ENCODE measurements at regions not wholly inside any gene's neighbourhood (a gene's known extent, or its start where the extent isn't known, plus 50 kb on each side); places are given as distances from the start of the nearest gene placed in this dataset.
A peak's percentile ranks its signal among the peaks of the same experiment; 100 is the strongest.

DNA sequence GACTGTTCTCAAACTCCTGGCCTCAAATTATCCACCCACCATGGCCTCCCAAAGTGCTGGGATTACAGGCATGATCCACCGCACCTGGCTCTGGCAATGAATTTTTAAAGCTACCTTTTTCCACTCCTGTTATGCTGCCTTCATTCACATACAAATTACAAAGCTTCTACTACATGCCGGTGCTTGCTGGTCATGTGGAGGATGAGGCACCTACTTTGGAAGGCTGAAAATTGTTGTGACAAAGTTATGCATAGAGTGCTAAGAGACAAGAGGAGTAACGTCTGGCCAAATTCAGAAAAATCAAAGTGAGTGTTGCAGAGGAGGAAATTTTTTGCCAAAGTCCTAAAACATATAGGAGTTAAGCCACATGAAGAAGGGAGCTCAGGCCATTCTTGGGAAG is 191.7 kb upstream of the PPFIA2 start:
- no peak for DNase-seq

DNA sequence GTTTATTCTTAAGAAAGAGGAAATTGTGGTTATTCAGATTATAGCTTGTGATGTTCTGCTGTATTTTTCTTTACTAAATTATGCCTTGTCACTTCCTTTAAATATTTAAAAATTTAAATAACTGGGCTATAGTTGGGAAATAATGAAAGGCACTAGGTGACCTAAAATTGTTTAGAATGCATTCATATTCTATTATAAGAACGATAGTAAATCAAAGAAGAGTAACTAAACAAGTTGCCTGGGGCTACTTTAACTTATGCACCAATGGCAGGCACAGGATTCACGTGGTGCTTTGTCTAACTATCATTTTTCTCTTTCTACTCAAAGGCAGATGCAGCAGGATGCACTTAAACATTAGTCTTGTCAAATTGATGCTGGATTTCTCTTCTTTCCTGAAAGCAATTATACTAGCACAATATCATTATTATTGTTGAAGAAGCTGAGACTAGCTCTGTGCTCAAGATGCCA is 190.7 kb upstream of the PPFIA2 start:
- DNase-seq = no peak

DNA sequence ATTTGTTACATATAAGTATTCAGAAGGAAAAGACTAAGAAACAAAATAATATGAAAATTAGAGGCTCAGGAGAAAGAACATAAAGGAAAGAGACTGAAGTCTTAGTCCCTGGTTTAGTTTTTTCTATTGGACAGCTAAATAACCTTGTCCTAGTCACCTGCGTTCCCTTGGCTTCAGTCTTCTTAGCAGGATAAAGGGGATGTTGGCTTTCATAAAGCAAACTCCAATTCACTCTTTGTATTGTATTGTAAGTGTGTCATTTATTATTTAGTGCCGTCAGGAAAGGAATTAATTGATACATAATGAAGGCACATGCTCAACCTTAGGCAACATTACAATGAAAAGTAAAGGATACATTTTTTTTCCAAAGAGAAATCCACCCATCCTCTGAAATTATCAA is 190.3 kb upstream of the PPFIA2 start:
- no peak for DNase-seq

DNA sequence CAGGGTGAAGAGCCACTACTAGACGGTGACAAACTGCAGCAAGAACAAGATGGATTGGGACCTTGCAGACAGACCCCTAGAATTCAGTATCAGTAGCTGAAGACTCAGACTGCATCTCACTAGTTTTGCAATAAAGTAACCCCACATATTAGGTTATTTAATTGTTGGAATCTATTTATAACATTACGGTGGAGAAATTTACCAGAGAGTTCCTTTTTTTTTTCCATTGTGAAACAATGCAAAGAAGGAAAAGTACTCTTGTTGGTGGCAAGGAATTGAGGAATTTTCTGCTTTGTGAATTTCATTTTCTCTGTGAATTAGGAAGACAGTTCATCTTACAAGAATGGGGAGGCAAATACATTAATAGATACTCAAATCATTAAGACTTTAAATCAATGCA is 185.7 kb upstream of the PPFIA2 start:
- no peak for DNase-seq

DNA sequence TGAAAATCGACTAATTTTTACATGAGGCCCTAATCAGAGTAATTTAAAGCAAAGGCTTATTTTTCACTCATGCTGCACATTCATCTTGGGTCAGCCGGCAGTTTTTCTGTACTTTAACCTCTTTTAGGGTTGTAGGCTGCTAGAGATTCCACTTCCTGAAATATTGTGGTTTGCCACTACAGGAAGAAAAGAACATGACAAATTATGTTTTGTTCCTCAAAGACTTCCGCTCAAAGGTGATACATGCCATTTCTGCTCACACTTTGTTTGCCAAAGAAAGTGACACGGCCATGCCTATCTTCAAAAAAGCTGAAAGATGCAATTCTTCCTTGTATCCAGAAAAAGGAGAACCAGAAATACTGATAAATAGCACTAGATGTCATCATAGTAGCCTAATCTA is 183.4 kb upstream of the PPFIA2 start:
- DNase-seq = peak; percentile 3

DNA sequence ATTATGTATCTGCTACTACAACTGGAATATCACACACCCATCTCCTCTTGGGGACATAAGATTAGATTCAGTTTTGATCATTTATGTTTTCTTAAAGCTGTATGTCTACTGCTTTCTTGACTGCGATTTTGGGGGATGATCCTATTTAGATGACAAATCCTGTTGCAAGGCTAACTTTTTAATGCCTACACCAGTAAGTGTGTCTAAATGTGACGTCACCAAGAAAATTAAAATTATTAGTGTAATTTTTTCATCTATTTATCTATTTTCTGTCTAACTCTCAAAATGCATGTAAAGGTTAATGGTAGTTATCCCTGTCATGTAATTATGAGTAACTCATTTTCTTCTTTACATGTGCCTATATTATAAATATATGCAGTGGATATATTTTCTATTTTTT is 170.9 kb upstream of the PPFIA2 start:
- no peak for DNase-seq

DNA sequence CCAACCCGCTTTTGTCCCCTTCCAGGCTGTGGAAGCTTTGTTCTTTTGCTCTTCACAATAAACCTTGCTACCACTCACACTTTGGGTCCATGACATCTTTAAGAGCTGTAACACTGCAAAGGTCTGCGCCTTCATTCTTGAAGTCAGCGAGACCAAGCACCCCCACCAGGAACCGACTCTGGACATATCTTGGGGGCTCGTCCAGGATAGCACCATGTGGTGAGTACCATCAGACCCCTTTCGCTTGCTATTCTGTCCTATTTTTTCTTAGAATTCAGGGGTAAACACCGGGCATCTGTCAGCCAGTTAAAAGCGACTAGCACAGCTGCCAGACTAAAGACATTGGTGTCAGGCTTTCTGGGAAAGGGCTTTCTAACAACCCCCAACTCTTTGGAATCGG is 137.6 kb upstream of the PPFIA2 start:
- DNase-seq = no peak

DNA sequence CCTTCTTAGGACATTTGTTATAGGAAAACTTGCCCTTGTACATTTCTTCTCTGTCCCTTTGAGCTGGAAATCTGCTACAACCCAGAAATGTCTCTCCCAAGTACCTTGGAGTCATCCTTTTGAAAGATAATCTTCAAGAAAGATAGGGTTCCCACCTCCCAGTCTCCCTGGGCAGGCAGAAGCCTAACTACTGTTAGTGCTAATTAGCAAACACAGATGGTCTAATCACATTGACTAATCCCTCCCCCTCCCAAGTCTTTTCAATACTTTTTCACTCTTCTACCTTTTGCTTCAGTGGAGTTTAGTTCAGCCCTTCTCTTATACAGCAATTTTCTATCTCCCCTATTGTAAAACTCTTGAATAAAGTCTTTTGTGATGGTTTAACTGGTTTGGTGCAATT is 129.8 kb upstream of the PPFIA2 start:
- DNase-seq = no peak

DNA sequence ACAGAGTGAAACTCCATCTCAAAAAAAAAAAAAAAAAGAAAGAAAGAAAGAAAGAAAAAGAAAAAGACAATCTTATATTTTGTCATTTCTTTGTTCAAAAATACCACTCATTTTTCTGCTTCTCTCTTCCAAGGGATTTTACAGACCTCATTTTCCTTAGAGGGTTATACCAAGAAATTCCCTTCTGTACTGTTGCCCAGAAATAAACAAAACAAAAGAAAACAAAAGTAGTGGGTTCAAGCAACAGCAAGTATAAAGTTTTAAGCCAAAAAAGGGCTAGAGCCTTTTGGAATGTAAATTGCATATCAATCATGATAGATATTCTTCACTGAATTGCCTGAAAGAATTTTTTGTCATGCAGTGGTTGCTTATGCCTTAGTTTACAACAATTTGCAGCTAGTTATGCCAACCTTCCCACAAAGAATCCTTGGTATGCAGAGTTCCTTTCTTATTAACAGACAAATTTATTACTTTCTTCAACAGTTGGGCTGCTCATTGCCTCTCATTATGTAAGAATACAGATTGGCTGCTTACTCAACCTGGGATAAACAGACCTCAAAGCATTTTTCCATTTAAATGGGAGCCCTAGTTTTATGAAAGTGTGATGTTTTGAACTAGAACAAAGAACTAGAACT is 129.1 kb upstream of the PPFIA2 start:
- DNase-seq = no peak

DNA sequence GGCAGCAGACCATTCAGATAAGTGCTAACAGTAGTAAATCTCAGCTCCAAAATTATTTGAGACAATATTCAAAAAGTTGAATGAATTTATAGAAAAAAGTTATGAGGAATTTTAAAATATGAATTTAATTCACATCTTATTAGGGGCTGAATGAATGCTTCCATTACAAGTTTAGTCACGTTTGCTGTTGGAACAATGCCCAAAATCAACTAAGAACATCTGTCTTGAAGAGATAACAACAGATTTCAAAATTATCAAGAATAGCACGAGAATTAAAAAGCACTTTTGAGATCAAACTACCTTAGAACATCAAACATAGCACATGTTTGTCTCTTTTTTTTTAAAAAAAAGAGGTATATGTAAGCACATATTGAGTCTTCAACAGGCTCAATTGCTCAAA is 115.4 kb upstream of the PPFIA2 start:
- no peak for DNase-seq

DNA sequence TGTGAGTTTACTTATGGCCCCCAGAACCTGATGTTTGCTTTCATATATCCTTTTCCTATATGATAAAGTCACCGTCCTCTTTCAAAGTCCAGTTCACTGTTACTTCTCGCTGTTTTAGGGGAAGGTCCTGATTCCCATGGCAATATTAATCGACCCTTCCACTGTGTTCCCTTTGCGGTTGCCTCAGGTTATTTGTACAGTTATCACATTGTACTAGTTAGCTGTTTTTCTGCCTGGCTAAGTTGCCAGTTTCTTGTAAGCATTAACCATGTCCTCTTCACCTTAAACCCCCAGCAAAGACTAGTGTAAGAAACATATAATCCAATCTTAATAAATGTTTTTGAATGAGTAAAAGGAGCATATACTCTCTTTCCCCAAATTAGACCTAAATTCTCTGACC is 115.0 kb upstream of the PPFIA2 start:
- no peak for DNase-seq

DNA sequence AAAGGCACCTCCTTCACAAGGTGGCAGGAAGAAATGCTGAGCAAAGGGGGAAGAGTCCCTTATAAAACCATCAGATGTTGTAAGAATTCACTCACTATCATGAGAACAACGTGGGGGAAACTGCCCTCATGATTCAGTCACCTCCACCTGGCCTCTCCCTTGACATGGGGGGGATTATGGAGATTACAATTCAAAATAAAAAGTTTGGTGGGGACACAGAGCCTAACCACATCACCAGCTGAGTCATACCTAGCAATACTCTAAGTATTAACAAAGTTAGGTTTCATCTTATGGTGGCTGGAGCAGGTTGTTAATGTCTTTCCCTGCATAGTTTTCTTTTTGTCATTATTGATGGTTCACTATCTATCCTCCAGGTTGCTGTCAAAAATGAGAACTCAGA is 113.2 kb upstream of the PPFIA2 start:
- no peak for DNase-seq

DNA sequence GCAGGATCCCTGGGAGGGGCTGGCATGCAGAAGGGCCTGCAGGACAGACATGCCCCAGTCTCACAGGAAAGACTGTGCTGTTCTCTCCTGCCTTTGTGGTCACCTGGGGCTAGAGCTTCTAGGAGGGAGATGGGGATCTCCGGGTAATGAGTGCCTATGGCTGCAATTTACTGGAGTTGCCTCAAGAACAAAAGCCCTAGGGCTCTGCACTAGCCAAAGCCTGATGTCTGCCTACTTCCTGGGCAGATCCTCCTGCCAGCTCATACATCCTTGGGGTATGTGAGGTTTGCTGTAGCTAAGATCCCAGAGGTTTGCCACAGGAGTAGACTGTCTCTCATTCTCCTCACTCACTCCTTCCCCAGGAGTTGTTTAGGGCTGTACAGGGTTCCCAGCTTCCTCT is 106.9 kb upstream of the PPFIA2 start:
- DNase-seq = no peak

DNA sequence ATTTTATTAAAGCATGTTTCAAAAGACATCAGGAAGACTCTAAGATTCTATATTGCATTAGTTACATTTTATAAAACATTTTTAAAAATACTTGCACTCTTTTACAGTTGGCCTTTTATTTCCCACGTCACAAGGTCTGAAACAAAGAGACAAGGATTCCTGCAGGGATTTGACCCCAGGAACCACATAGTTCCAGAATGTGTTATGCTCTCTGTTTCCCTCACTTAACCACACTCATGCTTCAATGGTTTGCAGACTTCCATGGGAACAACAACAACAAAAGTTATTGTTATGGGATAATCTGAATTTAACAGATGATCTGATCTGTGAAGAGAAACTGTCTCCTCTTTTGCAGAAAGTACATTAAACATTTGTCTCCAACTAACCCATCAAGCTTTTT is 104.3 kb upstream of the PPFIA2 start:
- DNase-seq = no peak

DNA sequence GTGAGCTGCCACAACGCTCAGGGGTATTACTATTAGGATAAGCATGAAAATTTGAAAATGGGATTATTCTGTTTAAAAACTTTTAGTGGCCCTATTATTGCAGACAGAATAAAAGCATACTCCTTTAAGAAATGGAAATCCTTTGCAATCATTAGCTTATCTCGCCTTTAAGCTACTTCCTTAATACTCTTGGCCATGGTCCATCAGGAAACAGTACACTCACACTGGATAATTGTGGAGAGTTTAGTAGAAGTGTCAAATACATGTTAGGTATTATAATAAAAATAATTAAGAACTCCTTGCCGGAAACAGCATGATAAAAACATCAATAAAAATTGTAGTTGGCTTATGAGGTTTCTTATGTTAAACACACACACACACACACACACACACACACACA is 100.4 kb upstream of the PPFIA2 start:
- DNase-seq = no peak

DNA sequence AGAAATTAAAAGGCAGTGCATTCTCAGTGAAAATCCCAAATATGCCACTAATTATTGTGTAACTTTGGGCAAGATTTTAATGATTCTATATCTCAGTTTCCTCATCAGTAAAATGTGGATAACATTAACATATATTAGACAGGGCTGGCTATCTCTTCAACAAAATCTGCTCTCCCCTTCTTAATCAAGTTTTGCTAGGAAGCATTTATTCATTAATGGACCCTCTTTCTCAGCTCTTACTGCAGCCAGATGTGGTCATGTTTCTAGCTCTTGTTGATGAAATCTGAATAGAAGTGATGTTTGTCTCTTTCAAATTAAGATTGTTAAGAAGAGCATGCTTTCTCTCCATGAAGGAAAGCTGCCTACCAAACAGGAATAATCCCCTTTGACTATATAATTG is 84.4 kb upstream of the PPFIA2 start:
- DNase-seq = no peak

DNA sequence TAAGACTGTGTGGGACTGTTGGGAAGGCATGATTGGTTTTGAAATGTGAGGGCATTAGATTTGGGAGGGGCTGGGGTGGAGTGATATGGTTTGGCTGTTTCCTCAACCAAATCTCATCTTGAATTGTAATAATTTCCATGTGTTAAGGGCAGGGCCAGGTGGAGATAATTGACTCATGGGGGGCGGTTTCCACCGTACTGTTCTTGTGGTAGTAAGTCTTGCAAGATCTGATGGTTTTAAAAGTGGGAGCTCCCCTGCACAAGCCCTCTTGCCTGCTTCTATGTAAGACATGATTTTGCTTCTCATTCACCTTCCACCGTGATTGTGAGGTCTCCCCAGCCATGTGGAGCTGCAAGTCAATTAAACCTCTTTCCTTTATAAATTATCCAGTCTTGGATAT is 76.6 kb upstream of the PPFIA2 start:
- no peak for DNase-seq

DNA sequence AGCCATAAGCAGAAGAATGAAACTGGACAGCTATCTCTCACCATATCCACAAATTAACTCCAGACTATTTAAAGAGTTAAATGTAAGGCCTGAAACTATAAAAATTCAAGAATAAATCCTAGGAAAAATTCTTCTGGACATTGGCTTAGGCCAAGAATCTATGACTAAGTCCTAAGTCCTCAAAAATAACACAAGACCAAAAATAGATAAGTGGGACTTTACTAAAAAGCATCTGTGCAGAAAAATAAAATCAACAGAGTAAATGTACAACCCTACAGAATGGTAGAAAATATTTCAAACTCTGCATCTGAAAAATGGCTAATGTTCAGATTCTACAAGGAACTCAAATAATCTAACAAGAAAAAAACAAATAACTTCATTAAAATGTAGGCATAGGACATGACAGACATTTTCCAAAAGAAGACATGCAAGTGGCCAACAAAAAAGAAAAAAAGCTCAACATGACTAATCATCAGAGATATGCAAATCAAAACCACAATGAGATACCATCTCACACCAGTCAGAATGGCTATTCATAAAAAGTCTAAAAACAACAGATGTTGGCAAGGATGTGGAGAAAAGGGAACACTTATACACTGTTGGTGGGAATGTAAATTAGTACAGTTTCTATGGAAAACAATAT is 61.0 kb upstream of the PPFIA2 start:
- no peak for DNase-seq

DNA sequence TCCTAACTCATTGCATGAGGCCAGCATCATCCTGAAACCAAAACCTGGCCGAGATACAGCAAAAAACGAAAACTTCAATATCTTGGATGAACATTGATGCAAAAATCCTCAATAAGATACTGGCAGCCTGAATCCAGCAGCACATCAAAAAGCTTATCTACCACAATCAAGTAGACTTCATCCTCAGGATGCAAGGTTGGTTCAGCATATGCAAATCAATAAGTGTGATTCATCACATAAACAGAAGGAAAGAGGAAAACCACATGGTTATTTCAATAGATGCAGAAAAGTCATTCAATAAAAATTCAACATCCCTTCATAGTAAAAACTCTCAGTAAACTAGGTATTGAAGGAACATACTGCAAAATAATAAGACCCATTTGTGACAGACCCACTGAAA is 56.5 kb upstream of the PPFIA2 start:
- no peak for DNase-seq

DNA sequence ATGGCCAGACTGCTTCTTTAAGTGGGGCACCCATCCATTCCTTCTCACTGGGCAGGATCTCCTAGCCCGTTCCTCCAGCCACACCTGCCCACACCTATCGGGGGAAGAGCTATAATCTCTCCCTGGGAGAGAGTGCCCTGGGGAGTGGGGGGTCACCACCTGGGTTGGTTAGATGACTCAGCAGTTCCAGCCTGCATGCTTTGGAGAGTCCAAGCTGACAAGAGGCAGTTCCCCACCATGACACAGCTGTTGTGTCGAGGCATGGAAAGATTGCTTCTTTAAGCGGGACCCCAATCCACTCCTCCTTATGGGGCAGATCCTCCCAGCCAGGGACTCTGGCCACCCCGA is 52.6 kb upstream of the PPFIA2 start:
- DNase-seq = no peak

DNA sequence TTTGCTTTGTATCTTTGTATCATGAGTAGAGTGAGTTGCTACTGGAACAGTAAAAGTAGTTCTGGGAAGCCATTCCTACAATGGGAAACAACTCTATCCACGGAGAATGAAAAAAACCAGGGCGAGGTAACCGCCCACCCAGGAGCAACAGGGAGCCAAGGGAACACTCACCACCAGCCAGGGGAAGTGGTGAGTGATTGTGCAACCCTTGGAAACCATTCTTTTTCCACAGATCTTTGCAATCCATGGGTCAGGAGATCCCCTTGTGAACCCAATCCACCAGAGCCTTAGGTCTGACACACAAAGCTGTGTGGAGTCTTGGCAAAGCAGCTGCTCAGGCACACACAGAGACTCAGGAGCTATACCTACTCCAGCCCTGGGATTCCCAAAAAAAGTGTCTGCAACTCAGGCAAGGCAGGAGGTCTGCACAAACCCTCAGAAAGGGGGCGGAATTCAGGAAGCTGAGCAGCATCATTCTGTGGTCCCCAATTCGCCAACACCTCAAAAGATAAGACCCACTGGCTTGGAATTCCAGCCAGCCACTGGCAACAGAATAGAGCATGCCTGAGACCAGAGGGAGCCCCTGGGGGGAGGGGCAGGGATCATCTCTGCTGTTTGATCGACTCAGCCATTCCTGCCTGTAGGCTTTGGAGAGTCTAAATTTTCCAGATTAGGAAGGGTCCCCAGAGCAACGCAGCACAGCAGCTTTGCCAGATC is 52.1 kb upstream of the PPFIA2 start:
- DNase-seq = no peak

DNA sequence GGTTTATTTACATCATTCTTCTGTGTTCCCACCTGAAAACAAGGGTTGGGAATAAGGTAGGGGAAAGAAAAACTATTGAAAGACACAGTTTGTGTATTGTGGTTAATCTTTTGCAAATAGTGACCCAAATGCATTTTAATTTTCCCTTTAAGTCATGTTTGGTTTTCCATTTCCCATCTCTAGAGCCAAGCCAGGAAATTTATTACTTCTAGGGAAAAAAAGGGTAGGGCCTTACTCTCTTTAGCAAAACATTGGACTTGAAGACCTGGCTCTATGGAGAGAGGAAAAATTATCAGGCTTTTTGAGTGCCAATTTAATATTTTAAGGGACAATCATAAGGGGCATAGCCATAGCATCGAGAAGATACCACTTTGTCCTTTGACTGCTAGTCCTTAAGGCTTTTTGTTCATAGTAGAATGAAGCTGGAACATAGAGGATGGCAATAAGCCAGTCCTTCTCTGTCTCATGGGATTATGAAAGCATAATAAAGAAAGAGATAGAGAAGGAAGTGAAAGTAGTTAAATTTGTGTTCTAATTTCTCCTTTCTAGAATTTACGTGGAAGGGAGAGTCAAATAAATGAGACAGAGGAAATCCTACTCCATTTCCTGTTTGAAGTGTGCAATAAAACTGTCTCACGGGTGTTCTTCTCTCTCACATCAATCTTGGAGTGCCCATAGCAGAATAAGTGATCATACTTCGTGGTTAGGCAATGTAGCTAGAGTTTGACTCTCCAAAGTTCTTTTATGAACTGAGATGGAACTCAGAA is 50.9 kb upstream of the PPFIA2 start:
- no peak for DNase-seq

DNA sequence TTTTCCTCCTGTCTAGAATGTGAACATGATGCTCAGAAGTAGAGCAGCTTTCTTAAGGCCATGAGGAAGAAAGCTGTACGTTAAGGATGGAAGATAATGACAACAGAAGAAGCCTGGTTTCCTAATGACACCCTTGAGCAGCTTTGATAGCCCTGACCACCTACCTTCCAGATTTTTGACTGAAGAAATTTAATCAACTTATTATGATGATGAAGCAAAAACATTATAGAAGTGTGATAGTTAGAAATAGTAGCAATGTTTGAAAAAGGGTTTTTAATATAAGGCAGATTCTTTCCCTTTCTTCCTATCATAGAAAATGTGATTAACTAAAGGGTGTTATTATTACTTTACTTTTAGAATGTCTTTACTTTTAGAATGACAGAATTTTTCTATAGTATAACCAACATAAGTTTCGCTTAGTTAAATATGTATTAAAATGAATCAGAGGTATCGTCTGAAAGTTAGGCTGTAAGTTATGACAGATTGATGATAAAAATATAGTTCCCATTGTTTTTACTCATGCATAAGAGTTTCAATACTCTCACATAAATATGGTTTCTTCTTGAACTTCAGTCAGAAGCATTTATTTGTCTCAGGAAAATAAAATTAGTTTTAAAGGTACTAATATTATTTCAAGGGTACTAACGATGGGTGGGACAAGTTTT is 50.1 kb upstream of the PPFIA2 start:
- no peak for DNase-seq

All from CD4-positive, alpha-beta T cell treated with Interferon gamma for 1 hour (primary cell).